Activated CD8-positive, alpha-beta T cell treated with anti-CD3 and anti-CD28 coated beads for 36 hours (primary cell): ENCODE measurements at regions not wholly inside any gene's neighbourhood (a gene's known extent, or its start where the extent isn't known, plus 50 kb on each side); places are given as distances from the start of the nearest gene placed in this dataset.

ENCODE experiments used
- ATAC-seq: fragments of 200-7000 bp; cut with Tn5 transposase; one replicate; pipeline ENCODE4 v1.10.0; 2021; ENCODE audit warnings: mild to moderate bottlenecking, moderate library complexity
- CTCF ChIA-PET: fragments of 350-600 bp; sonication (Branson Sonifier 250); formaldehyde crosslinking; loops from one replicate; lab custom pipeline; 2021; ENCODE audit warnings: antibody characterized with exemption; lab: Charles Lee
- POLR2A ChIA-PET: fragments of 350-600 bp; sonication (Branson Sonifier 250); formaldehyde crosslinking; loops from one replicate; lab custom pipeline; 2021; ENCODE audit warnings: antibody characterized with exemption; lab: Charles Lee
- DNase-seq: peaks from one replicate; pipeline ENCODE4 v3.0.0-alpha.2; 2020
- H3K27ac Mint-ChIP-seq: one replicate; pipeline ENCODE4 v1.8.0; 2021; ENCODE audit warnings: mild to moderate bottlenecking, mixed read lengths
- H3K27me3 Mint-ChIP-seq: one replicate; pipeline ENCODE4 v1.8.0; 2021; ENCODE audit warnings: mixed read lengths
- H3K36me3 Mint-ChIP-seq: one replicate; pipeline ENCODE4 v1.8.0; 2021; ENCODE audit warnings: low read depth, mixed read lengths
- H3K4me1 Mint-ChIP-seq: one replicate; pipeline ENCODE4 v1.8.0; 2021; ENCODE audit warnings: low read depth, mixed read lengths
- H3K4me3 Mint-ChIP-seq: one replicate; pipeline ENCODE4 v1.8.0; 2021; ENCODE audit warnings: mild to moderate bottlenecking, moderate library complexity, mixed read lengths
- H3K9me3 Mint-ChIP-seq: one replicate; pipeline ENCODE4 v1.8.0; 2021; ENCODE audit warnings: mixed read lengths
- CTCF ChIP-seq: fragments of 200-600 bp; IDR thresholded peaks from one replicate; pipeline ENCODE4 v1.8.0; 2022; ENCODE audit warnings: antibody characterized with exemption, mild to moderate bottlenecking
- intact Hi-C: fragments of 100-400 bp; cut with micrococcal nuclease; formaldehyde crosslinking; loops from one replicate; pipeline ENCODE4 v1.10.0; 2022

- Mint-ChIP-seq H3K4me3 (no peak overlapping the region), H3K27ac (no peak overlapping the region), H3K36me3 (no peaks in the 10 kb centered on the region), H3K4me1 (no peaks in the 10 kb centered on the region), H3K9me3 (no peaks in the 10 kb centered on the region), H3K27me3 (no peaks in the 10 kb centered on the region)
- DNase-seq: no peak
- no peak for ATAC-seq
- TF ChIP-seq CTCF: no peak
- ChIA-PET POLR2A (no interaction called here), CTCF (no interaction called here)
- intact Hi-C loops: no loop called here
Observed at GRCh38 chr20:6693178-6693807, 74.2 kb upstream of the BMP2 start.

DNA sequence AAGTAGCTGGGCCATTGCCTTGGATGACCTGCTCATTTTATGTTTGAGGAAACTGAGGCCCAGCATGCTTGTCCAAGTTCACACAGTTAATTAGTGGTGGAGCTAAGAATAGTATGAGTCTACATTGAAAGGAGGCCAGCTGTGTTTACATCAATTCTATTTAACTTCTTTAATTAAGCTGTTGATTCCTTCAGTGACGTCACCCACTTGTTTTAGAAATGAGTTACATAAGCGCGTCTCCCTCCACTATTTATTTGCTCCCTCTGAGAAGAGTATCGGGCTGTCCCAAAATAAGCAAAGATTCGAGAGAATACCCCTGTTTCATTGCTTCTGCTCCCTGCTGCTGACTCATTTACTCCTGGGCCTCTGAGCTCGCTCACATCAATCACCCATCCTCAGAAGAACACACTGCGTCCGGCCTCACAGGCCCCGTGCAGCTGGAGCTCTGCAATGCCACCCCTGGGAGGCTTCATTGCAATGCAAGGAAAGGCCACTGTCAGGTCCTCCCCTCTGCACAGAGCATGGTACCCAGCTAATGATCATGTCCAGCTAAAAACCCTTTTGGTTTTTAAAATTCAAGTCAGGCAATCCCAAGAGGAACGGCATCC is 74.8 kb upstream of the BMP2 start:
- no peaks in the 10 kb centered on the region for H3K36me3 Mint-ChIP-seq
- CTCF ChIA-PET: no interaction called here
- no peaks in the 10 kb centered on the region for H3K9me3 Mint-ChIP-seq
- intact Hi-C loops: no loop called here
- POLR2A ChIA-PET: no interaction called here
- H3K27ac Mint-ChIP-seq: no peak overlapping the region
- H3K27me3 Mint-ChIP-seq: no peaks in the 10 kb centered on the region
- TF ChIP-seq CTCF: no peak
- ATAC-seq (no peak), DNase-seq (no peak)
- no peaks in the 10 kb centered on the region for H3K4me1 Mint-ChIP-seq
- no peak overlapping the region for H3K4me3 Mint-ChIP-seq

- no peak for DNase-seq
- no peak overlapping the region for H3K27ac Mint-ChIP-seq
- ChIA-PET POLR2A (no interaction called here), CTCF (no interaction called here)
- no peak for TF ChIP-seq CTCF
- no peaks in the 10 kb centered on the region for H3K4me1 Mint-ChIP-seq
- H3K4me3 Mint-ChIP-seq: no peak overlapping the region
- intact Hi-C loops: no loop called here
- no peaks in the 10 kb centered on the region for H3K27me3 Mint-ChIP-seq
- ATAC-seq: no peak
- no peaks in the 10 kb centered on the region for H3K36me3 Mint-ChIP-seq
- H3K9me3 Mint-ChIP-seq: no peaks in the 10 kb centered on the region
Observed at GRCh38 chr20:6691516-6691915, 76.0 kb upstream of the BMP2 start.

DNA sequence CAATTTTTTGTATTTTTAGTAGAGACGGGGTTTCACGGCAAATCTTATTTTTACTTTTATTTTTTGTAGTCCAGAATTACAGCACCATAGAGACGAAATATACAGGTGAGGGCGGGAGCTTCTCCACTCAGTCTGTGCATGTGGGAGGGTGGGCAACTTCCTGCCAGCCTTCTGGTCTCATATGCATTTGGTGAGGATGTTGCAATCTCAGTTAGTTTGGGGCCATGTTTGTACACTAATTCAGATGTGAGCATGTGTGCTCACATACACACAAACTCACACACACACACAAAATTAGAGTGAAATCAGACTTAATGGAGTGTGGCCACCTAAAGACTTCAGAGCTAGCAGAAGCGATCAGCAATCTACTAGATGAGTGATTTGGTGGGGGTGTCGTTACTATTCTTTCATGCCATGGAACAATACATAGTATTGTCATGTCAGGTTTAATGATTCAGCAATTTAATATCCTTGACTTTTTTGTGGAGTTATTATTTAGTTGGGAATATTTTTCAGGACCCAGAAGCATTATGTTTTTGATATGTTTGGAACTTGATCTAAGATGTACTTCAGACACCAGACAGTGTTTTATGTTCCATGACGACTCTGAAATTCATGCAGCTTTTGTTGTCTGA is 78.0 kb upstream of the BMP2 start:
- Mint-ChIP-seq H3K9me3 (no peaks in the 10 kb centered on the region), H3K36me3 (no peaks in the 10 kb centered on the region), H3K27ac (no peak overlapping the region), H3K4me3 (no peak overlapping the region), H3K4me1 (no peaks in the 10 kb centered on the region), H3K27me3 (no peaks in the 10 kb centered on the region)
- intact Hi-C loops: no loop called here
- CTCF ChIA-PET: no interaction called here
- no peak for TF ChIP-seq CTCF
- DNase-seq (no peak), ATAC-seq (no peak)
- POLR2A ChIA-PET: no interaction called here

DNA sequence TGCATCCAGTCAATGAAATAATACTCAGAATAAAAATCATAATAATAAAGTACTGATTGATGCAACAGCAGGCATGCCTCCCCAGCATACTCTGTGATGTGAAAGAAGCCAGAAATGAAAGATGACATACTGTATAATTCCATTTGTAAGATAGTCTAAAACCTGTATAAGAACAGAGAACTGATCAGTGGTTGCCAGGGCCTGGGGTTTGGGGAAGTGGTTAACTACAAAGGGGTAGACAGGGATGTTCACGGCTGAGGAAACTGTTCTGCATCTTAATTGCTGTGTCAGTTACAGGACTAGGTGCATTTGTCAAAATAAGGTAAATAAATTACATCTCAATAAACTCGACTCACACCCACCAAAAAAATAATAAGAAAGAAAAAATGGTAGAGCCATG is 81.3 kb upstream of the BMP2 start:
- no peaks in the 10 kb centered on the region for H3K4me1 Mint-ChIP-seq
- H3K4me3 Mint-ChIP-seq: no peak overlapping the region
- no peaks in the 10 kb centered on the region for H3K36me3 Mint-ChIP-seq
- intact Hi-C loops: no loop called here
- H3K27ac Mint-ChIP-seq: no peak overlapping the region
- CTCF ChIA-PET: no interaction called here
- no peak for ATAC-seq
- POLR2A ChIA-PET: no interaction called here
- H3K9me3 Mint-ChIP-seq: peaks cover 2% of the 10 kb centered on the region
- no peaks in the 10 kb centered on the region for H3K27me3 Mint-ChIP-seq
- TF ChIP-seq CTCF: no peak
- no peak for DNase-seq
